ENCODE measurements at regions not wholly inside any gene's neighbourhood (a gene's known extent, or its start where the extent isn't known, plus 50 kb on each side); places are given as distances from the start of the nearest gene placed in this dataset.

GRCh38 chr9:88291856-88292255, 96.4 kb upstream of the SPIN1 start:
- TF ChIP-seq GATA3 (IDR thresholded peaks at IDR 0.05; ENCODE audit: low read depth, low read length) (peak; percentile 70; the same call in 1 of the 2 replicates), GATA2 (IDR thresholded peaks at IDR 0.05; ENCODE audit: low read depth, low read length) (peak; percentile 89)

Measured in SH-SY5Y (cell line).